Vagina (tissue), 2 donors: ENCODE measurements at regions not wholly inside any gene's neighbourhood (a gene's known extent, or its start where the extent isn't known, plus 50 kb on each side); places are given as distances from the start of the nearest gene placed in this dataset.

Experiments used
- CTCF ChIP-seq, 3 experiments: fragments of 450-650 bp in 2 of 3; fragments of 200-600 bp in 1 of 3; sonication (generic) in 1 of 3; IDR thresholded peaks; one replicate each; pipeline ENCODE4 v1.5.1; 2017 to 2019; ENCODE audit warnings: antibody characterized with exemption in 3 of 3, mild to moderate bottlenecking in 2 of 3, moderate library complexity in 2 of 3
- POLR2AphosphoS5 ChIP-seq, 2 donors: sonication (generic); formaldehyde crosslinking; IDR thresholded peaks; one replicate each; pipeline ENCODE4 v1.9.0; 2017; ENCODE audit warnings: antibody characterized with exemption in 2 of 2, mild to moderate bottlenecking in 2 of 2, low read depth in 1 of 2; ENCODE audit not compliant: insufficient read depth in 1 of 2

- no peak for TF ChIP-seq CTCF (IDR thresholded peaks at IDR 0.05)
- no peak for TF ChIP-seq POLR2AphosphoS5 (IDR thresholded peaks at IDR 0.05; ENCODE audit: insufficient read depth in 1 of 2, low read depth in 1 of 2)
Observed at GRCh38 chr13:65034266-65034665, 2195.9 kb downstream of the PCDH9 start.
